ENCODE measurements at regions not wholly inside any gene's neighbourhood (a gene's known extent, or its start where the extent isn't known, plus 50 kb on each side); places are given as distances from the start of the nearest gene placed in this dataset.

GRCh38 chr2:14760169-14760568 lies 127.7 kb downstream of the LRATD1 start:
- no peak overlapping the region for H3K4me3 ChIP-seq (ENCODE audit: low read depth in 1 of 2, low read length in 1 of 2)
- H3K27ac ChIP-seq = no peak overlapping the region
- H3K9me3 ChIP-seq = no peaks in the 10 kb centered on the region
- no peaks in the 10 kb centered on the region for H3K27me3 ChIP-seq
- H3K4me1 ChIP-seq (ENCODE audit: control insufficient read depth in 1 of 2, insufficient read depth in 1 of 2, low read depth in 1 of 2, low read length in 1 of 2) = no peaks in the 10 kb centered on the region
- H3K36me3 ChIP-seq = no peaks in the 10 kb centered on the region
- no peak for TF ChIP-seq CTCF (IDR thresholded peaks at IDR 0.05)

DNA sequence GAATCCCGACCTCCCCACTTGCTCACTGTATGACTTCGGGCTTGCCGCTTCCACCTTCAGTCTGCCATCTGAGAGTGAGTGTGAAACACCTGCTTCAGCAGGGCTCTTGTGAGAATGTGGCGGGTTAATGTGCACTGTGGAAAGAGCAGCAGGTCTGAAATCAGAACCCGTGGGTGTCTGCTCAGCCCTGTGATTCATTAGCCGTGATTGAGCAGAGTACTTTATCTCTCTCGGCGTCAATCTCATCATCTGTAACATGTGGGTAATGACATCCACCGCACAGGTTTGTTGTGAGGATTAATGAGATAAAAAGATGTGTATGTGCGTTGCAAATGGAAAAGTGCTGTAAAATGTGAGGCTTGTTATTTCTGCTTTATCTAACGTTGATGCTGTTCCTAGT lies 128.6 kb downstream of the LRATD1 start:
- no peaks in the 10 kb centered on the region for H3K4me1 ChIP-seq (ENCODE audit: control insufficient read depth in 1 of 2, insufficient read depth in 1 of 2, low read depth in 1 of 2, low read length in 1 of 2)
- H3K9me3 ChIP-seq = no peaks in the 10 kb centered on the region
- no peaks in the 10 kb centered on the region for H3K36me3 ChIP-seq
- H3K27me3 ChIP-seq = no peaks in the 10 kb centered on the region
- no peak overlapping the region for H3K4me3 ChIP-seq (ENCODE audit: low read depth in 1 of 2, low read length in 1 of 2)
- no peak for TF ChIP-seq CTCF (IDR thresholded peaks at IDR 0.05)
- H3K27ac ChIP-seq = no peak overlapping the region

DNA sequence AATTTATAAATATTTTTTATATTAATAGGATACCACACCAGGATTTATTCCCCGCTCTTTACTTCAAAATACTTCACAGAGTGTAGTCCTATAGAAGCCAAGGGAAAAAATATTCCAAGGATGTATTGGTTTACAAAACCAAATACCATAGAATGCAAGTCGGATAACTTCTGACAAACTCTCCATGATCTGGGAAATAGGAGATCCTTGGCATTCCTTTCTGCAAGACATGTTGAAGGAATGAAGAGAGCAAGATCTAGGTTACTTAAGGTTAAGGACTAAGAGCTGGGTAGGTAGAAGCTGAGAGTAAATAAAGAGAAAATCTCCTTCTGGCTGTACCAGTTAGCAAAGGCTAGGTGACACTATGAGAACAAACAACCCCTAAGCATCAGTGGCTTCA lies 141.2 kb downstream of the LRATD1 start:
- Histone ChIP-seq H3K4me1 (ENCODE audit: control insufficient read depth in 1 of 2, insufficient read depth in 1 of 2, low read depth in 1 of 2, low read length in 1 of 2) (no peaks in the 10 kb centered on the region), H3K27me3 (no peaks in the 10 kb centered on the region), H3K9me3 (no peaks in the 10 kb centered on the region), H3K27ac (no peak overlapping the region), H3K36me3 (no peaks in the 10 kb centered on the region), H3K4me3 (ENCODE audit: low read depth in 1 of 2, low read length in 1 of 2) (no peak overlapping the region)
- no peak for TF ChIP-seq CTCF (IDR thresholded peaks at IDR 0.05)

DNA sequence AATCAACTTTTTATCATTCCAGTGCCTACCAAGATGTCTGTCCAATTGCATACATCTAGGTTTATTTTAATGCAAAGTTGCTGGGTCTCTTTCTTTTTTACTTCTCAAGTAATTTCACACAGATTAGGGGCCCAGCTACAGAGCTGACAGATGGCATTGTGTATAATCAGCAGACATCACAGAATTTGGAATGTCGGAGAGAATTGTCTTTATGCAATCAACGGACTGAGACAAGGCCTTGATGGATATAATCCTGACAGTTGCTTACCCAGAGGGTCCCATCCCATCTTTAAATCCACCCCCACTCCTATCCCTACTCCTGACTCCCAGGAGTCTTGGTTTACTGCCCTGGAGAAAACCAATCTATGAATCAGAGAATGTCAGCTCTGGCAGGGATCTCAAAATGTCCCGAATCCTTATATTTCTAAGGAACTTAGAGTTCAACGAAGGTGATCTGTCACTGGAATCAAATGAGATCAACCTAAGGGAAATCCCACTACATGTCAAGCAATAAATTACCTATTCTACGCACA lies 142.0 kb downstream of the LRATD1 start:
- no peak for TF ChIP-seq CTCF (IDR thresholded peaks at IDR 0.05)
- H3K27me3 ChIP-seq = no peaks in the 10 kb centered on the region
- H3K27ac ChIP-seq = no peak overlapping the region
- H3K4me1 ChIP-seq (ENCODE audit: control insufficient read depth in 1 of 2, insufficient read depth in 1 of 2, low read depth in 1 of 2, low read length in 1 of 2) = no peaks in the 10 kb centered on the region
- no peak overlapping the region for H3K4me3 ChIP-seq (ENCODE audit: low read depth in 1 of 2, low read length in 1 of 2)
- H3K36me3 ChIP-seq = no peaks in the 10 kb centered on the region
- H3K9me3 ChIP-seq = no peaks in the 10 kb centered on the region

DNA sequence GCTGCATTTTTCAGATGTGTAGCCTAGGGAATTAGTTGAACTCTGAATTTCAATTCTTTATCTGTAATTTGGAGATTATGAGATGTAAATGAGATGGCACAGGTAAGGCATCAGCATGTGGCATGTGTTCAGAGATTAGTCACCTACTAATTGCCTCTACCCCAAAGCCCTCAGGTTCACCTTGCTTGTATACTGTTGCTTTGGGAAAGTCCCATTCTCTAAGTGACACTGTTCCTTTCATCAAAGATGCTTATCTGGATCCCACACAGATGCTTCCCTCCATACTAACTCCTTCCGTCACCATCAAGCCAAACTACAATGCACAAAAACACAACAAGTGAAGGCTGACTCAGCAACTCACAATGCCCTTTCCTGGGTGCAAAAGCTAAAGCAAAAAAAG lies 143.7 kb downstream of the LRATD1 start:
- H3K27ac ChIP-seq = no peak overlapping the region
- H3K27me3 ChIP-seq = no peaks in the 10 kb centered on the region
- no peaks in the 10 kb centered on the region for H3K36me3 ChIP-seq
- H3K4me1 ChIP-seq (ENCODE audit: control insufficient read depth in 1 of 2, insufficient read depth in 1 of 2, low read depth in 1 of 2, low read length in 1 of 2) = no peaks in the 10 kb centered on the region
- H3K4me3 ChIP-seq (ENCODE audit: low read depth in 1 of 2, low read length in 1 of 2) = no peak overlapping the region
- TF ChIP-seq CTCF (IDR thresholded peaks at IDR 0.05) = no peak
- no peaks in the 10 kb centered on the region for H3K9me3 ChIP-seq

- TF ChIP-seq CTCF (IDR thresholded peaks at IDR 0.05) = no peak
- Histone ChIP-seq H3K9me3 (no peaks in the 10 kb centered on the region), H3K4me1 (ENCODE audit: control insufficient read depth in 1 of 2, insufficient read depth in 1 of 2, low read depth in 1 of 2, low read length in 1 of 2) (no peaks in the 10 kb centered on the region), H3K36me3 (no peaks in the 10 kb centered on the region), H3K27me3 (no peaks in the 10 kb centered on the region), H3K4me3 (ENCODE audit: low read depth in 1 of 2, low read length in 1 of 2) (no peak overlapping the region), H3K27ac (no peak overlapping the region)
Measured at GRCh38 chr2:14778015-14778414, 145.5 kb downstream of the LRATD1 start.
